ENCODE measurements at regions not wholly inside any gene's neighbourhood (a gene's known extent, or its start where the extent isn't known, plus 50 kb on each side); places are given as distances from the start of the nearest gene placed in this dataset.

DNA sequence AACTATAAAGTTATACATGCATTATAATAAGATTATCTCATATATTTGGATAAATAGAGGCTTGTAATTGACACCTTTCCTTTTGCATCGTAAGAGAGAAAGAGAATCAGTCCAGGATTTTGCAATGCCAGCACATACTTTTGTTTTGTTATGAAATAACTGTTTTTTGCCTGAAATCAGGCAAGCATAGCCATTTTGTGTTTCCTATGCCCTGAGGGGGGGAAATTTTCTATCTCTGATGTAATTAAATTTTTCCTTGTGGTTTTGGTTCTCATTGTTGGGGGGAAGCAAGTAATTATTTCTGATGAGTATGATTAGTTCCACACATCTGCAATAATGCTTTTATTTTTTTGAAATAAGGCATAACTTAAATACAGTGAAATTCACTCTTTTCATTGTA is 229.4 kb downstream of the NDFIP2 start:
- no peaks in the 10 kb centered on the region for H3K27me3 ChIP-seq (ENCODE audit: control insufficient read depth, extremely low read depth, insufficient read depth, low read length)
- H3K4me1 ChIP-seq (ENCODE audit: control insufficient read depth, extremely low read depth, insufficient read depth, low read length) = peaks cover 18% of the 10 kb centered on the region
- no peaks in the 10 kb centered on the region for H3K36me3 ChIP-seq (ENCODE audit: control insufficient read depth in 2 of 2, extremely low read depth in 1 of 2, insufficient read depth in 2 of 2, low read length in 2 of 2)
- no peaks in the 10 kb centered on the region for H4K20me1 ChIP-seq (ENCODE audit: control insufficient read depth, extremely low read depth, insufficient read depth, low read length)
- no peak overlapping the region for H3K9ac ChIP-seq (ENCODE audit: control insufficient read depth, extremely low read depth, insufficient read depth, low read length)
- no peak for TF ChIP-seq EZH2 (IDR thresholded peaks at IDR 0.05; ENCODE audit: low read length)
- TF ChIP-seq, protein P1, sequence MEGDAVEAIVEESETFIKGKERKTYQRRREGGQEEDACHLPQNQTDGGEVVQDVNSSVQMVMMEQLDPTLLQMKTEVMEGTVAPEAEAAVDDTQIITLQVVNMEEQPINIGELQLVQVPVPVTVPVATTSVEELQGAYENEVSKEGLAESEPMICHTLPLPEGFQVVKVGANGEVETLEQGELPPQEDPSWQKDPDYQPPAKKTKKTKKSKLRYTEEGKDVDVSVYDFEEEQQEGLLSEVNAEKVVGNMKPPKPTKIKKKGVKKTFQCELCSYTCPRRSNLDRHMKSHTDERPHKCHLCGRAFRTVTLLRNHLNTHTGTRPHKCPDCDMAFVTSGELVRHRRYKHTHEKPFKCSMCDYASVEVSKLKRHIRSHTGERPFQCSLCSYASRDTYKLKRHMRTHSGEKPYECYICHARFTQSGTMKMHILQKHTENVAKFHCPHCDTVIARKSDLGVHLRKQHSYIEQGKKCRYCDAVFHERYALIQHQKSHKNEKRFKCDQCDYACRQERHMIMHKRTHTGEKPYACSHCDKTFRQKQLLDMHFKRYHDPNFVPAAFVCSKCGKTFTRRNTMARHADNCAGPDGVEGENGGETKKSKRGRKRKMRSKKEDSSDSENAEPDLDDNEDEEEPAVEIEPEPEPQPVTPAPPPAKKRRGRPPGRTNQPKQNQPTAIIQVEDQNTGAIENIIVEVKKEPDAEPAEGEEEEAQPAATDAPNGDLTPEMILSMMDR (optimal IDR thresholded peaks at IDR 0.05 in 1 of 3, IDR thresholded peaks at IDR 0.05 in 1 of 3, conservative IDR thresholded peaks at IDR 0.05 in 1 of 3; ENCODE audit: extremely low read depth in 1 of 3, insufficient read depth in 2 of 3, low read length in 3 of 3) = no peak
- H3K79me2 ChIP-seq (ENCODE audit: control insufficient read depth, insufficient read depth, low read length) = no peaks in the 10 kb centered on the region
- dilution Hi-C loops (cut with MboI; ENCODE audit: extremely low pct_ligation_motif_present, low sequenced_read_pairs) = no loop called here
- DNase-seq (ENCODE audit: low read depth, low spot score) (no peak), FAIRE-seq (no peak)
- H3K4me3 ChIP-seq (ENCODE audit: control insufficient read depth in 2 of 3, extremely low read depth in 1 of 3, insufficient read depth in 2 of 3, low read depth in 1 of 3, low read length in 3 of 3) = no peak overlapping the region
- H2AFZ ChIP-seq (ENCODE audit: control insufficient read depth, low read length) = no peak overlapping the region
- H3K9me1 ChIP-seq (ENCODE audit: control insufficient read depth, extremely low read depth, insufficient read depth, low read length) = no peaks in the 10 kb centered on the region
- peak overlapping the region; percentile 52 for H3K4me2 ChIP-seq (ENCODE audit: control insufficient read depth, extremely low read depth, insufficient read depth, low read depth, low read length)
- H3K27ac ChIP-seq (ENCODE audit: control insufficient read depth, insufficient read depth, low read length) = peak overlapping the region; percentile 2
- no peaks in the 10 kb centered on the region for H3K9me3 ChIP-seq (ENCODE audit: control insufficient read depth, low read depth, low read length)

DNA sequence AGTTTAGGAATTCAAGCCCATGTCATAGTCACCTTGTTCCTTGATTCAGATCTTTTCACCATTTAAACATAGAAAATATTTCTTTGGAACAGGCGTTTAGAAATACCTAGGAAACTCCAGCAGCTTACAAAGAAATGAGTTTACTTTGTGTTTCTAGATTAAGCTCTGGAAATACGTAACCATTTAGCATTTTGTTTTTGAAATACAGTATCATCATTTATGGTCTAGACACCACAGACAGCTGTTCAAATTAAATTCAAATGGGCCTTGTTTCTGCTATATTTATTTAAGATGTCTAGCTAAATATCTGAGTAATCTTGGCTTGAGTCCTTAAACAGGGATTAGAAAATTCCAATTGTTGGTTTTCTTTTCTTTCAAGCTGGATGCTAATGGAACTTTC is 228.5 kb downstream of the NDFIP2 start:
- H4K20me1 ChIP-seq (ENCODE audit: control insufficient read depth, extremely low read depth, insufficient read depth, low read length) = no peaks in the 10 kb centered on the region
- no peaks in the 10 kb centered on the region for H3K79me2 ChIP-seq (ENCODE audit: control insufficient read depth, insufficient read depth, low read length)
- H3K9me3 ChIP-seq (ENCODE audit: control insufficient read depth, low read depth, low read length) = no peaks in the 10 kb centered on the region
- no peak overlapping the region for H2AFZ ChIP-seq (ENCODE audit: control insufficient read depth, low read length)
- no peaks in the 10 kb centered on the region for H3K36me3 ChIP-seq (ENCODE audit: control insufficient read depth in 2 of 2, extremely low read depth in 1 of 2, insufficient read depth in 2 of 2, low read length in 2 of 2)
- TF ChIP-seq, protein P1 (optimal IDR thresholded peaks at IDR 0.05 in 1 of 3, IDR thresholded peaks at IDR 0.05 in 1 of 3, conservative IDR thresholded peaks at IDR 0.05 in 1 of 3; ENCODE audit: extremely low read depth in 1 of 3, insufficient read depth in 2 of 3, low read length in 3 of 3) = no peak
- no peak for TF ChIP-seq EZH2 (IDR thresholded peaks at IDR 0.05; ENCODE audit: low read length)
- no peak for FAIRE-seq
- DNase-seq (ENCODE audit: low read depth, low spot score) = no peak
- no peak overlapping the region for H3K4me2 ChIP-seq (ENCODE audit: control insufficient read depth, extremely low read depth, insufficient read depth, low read depth, low read length)
- H3K9me1 ChIP-seq (ENCODE audit: control insufficient read depth, extremely low read depth, insufficient read depth, low read length) = no peaks in the 10 kb centered on the region
- H3K27me3 ChIP-seq (ENCODE audit: control insufficient read depth, extremely low read depth, insufficient read depth, low read length) = no peaks in the 10 kb centered on the region
- H3K4me3 ChIP-seq (ENCODE audit: control insufficient read depth in 2 of 3, extremely low read depth in 1 of 3, insufficient read depth in 2 of 3, low read depth in 1 of 3, low read length in 3 of 3) = no peak overlapping the region
- H3K27ac ChIP-seq (ENCODE audit: control insufficient read depth, insufficient read depth, low read length) = no peak overlapping the region
- dilution Hi-C loops (cut with MboI; ENCODE audit: extremely low pct_ligation_motif_present, low sequenced_read_pairs) = no loop called here
- H3K9ac ChIP-seq (ENCODE audit: control insufficient read depth, extremely low read depth, insufficient read depth, low read length) = no peak overlapping the region
- peaks cover 18% of the 10 kb centered on the region for H3K4me1 ChIP-seq (ENCODE audit: control insufficient read depth, extremely low read depth, insufficient read depth, low read length)

Data from keratinocyte (primary cell).